Hepatocyte (in vitro differentiated cells): ENCODE measurements at regions not wholly inside any gene's neighbourhood (a gene's known extent, or its start where the extent isn't known, plus 50 kb on each side); places are given as distances from the start of the nearest gene placed in this dataset.

ENCODE experiments used
- DNase-seq: peaks from one replicate; pipeline ENCODE4 v3.0.0-alpha.2; 2016; ENCODE audit warnings: low spot score
- H2AFZ ChIP-seq: fragments of 200-600 bp; sonication (generic); 2 replicates; pipeline ENCODE4 v1.6.0; 2016; ENCODE audit warnings: antibody characterized with exemption, mild to moderate bottlenecking
- H3K27ac ChIP-seq: fragments of 200-600 bp; sonication (generic); 2 replicates; pipeline ENCODE4 v1.5.1; 2016; ENCODE audit warnings: mild to moderate bottlenecking
- H3K27me3 ChIP-seq: fragments of 200-600 bp; sonication (generic); 2 replicates; pipeline ENCODE4 v1.6.1; 2016
- H3K36me3 ChIP-seq: fragments of 200-600 bp; sonication (generic); replicated peaks from 2 replicates; pipeline ENCODE4 v1.5.1; 2016; ENCODE audit warnings: low read depth; ENCODE audit not compliant: insufficient read depth
- H3K4me1 ChIP-seq: fragments of 200-600 bp; sonication (generic); 2 replicates; pipeline ENCODE4 v1.5.1; 2016; ENCODE audit warnings: mild to moderate bottlenecking, moderate library complexity; ENCODE audit not compliant: insufficient read depth
- H3K4me2 ChIP-seq: fragments of 200-600 bp; sonication (generic); 2 replicates; pipeline ENCODE4 v1.6.0; 2016
- H3K4me3 ChIP-seq: fragments of 200-600 bp; sonication (generic); 2 replicates; pipeline ENCODE4 v1.5.1; 2016; ENCODE audit warnings: mild to moderate bottlenecking
- H3K79me2 ChIP-seq: fragments of 200-600 bp; sonication (generic); 2 replicates; pipeline ENCODE4 v1.6.0; 2017; ENCODE audit warnings: mild to moderate bottlenecking
- H3K9me2 ChIP-seq: fragments of 200-600 bp; sonication (generic); replicated peaks from 2 replicates; pipeline ENCODE4 v1.6.0; 2017; ENCODE audit warnings: mild to moderate bottlenecking; ENCODE audit not compliant: insufficient read depth
- H3K9me3 ChIP-seq: fragments of 200-600 bp; sonication (generic); 2 replicates; pipeline ENCODE4 v1.5.1; 2016; ENCODE audit warnings: low read depth, mild to moderate bottlenecking
- H4K20me1 ChIP-seq: fragments of 200-600 bp; sonication (generic); 2 replicates; pipeline ENCODE4 v1.6.0; 2016; ENCODE audit warnings: mild to moderate bottlenecking; ENCODE audit not compliant: insufficient read depth, poor library complexity, severe bottlenecking
- EZH2 ChIP-seq: fragments of 200-600 bp; sonication (generic); IDR thresholded peaks from 2 replicates; pipeline ENCODE4 v1.6.1; 2016; ENCODE audit warnings: antibody characterized with exemption, mild to moderate bottlenecking, borderline replicate concordance
- EZH2phosphoT487 ChIP-seq: fragments of 200-600 bp; sonication (generic); IDR thresholded peaks from one replicate; pipeline ENCODE4 v1.6.1; 2018; ENCODE audit warnings: antibody characterized with exemption, mild to moderate bottlenecking, low read depth, moderate library complexity; ENCODE audit not compliant: unreplicated experiment, severe bottlenecking
- WGBS: methylation state at CpG from one replicate; pipeline ENCODE4 v1.1.6; 2016; ENCODE audit warnings: low lambda C conversion rate; ENCODE audit errors: missing lambda C conversion rate; 5-methylcytosine and 5-hydroxymethylcytosine counted together
- TF ChIP-seq, protein P1 (sequence below): fragments of 200-600 bp; sonication (generic); IDR thresholded peaks from 2 replicates; pipeline ENCODE4 v1.5.1; 2016; ENCODE audit warnings: antibody characterized with exemption, mild to moderate bottlenecking; ENCODE audit not compliant: poor library complexity

DNA sequence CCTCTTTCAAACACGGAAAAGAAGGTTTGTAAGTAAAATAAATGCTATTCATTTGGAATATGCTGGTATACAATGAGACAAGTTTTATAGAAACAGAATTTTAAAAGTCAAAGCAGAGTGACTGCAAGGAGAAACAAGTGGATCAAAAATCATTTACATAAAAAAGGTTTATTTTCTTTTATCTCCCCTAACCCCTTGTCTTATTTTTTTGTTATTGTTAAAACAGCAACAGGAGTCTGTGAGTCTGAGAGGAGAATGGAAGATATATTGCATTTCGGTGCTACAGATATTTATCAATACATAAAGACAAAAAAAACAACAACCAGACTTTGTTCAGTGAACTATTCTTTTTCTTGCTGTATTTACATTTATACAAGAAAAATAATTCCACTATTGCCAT is 1116.4 kb downstream of the OTOL1 start:
- Histone ChIP-seq H4K20me1 (no peaks in the 10 kb centered on the region), H3K79me2 (no peaks in the 10 kb centered on the region), H3K9me2 (no peaks in the 10 kb centered on the region), H3K27me3 (no peaks in the 10 kb centered on the region), H3K4me3 (no peak overlapping the region), H3K4me2 (no peak overlapping the region), H3K27ac (no peak overlapping the region), H2AFZ (no peak overlapping the region), H3K9me3 (no peaks in the 10 kb centered on the region), H3K36me3 (no peaks in the 10 kb centered on the region), H3K4me1 (no peaks in the 10 kb centered on the region)
- TF ChIP-seq EZH2phosphoT487 (no peak), EZH2 (no peak)
- TF ChIP-seq, protein P1, sequence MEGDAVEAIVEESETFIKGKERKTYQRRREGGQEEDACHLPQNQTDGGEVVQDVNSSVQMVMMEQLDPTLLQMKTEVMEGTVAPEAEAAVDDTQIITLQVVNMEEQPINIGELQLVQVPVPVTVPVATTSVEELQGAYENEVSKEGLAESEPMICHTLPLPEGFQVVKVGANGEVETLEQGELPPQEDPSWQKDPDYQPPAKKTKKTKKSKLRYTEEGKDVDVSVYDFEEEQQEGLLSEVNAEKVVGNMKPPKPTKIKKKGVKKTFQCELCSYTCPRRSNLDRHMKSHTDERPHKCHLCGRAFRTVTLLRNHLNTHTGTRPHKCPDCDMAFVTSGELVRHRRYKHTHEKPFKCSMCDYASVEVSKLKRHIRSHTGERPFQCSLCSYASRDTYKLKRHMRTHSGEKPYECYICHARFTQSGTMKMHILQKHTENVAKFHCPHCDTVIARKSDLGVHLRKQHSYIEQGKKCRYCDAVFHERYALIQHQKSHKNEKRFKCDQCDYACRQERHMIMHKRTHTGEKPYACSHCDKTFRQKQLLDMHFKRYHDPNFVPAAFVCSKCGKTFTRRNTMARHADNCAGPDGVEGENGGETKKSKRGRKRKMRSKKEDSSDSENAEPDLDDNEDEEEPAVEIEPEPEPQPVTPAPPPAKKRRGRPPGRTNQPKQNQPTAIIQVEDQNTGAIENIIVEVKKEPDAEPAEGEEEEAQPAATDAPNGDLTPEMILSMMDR: no peak
- DNase-seq: no peak
- 84% methylated on average over 2 of the region's 2 CpGs for WGBS

DNA sequence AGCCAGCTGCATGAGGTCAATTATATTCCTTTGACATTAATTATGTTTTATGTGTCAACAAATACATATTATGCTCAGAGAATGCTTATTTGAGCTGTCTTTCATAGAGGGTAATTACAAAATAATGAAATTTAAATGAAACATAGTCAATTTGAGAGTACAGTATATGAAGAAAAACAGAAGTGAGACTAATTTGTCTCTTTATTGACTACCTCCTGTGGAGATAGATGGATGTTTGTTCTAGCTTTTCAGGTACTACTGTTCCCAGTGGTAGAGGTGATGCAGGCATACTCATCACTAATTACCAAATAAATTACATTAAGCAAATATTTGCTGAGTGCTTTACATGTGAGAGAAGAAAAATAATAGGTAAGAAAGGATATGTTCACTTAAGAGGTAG is 1129.6 kb downstream of the OTOL1 start:
- Histone ChIP-seq H3K9me3 (no peaks in the 10 kb centered on the region), H3K9me2 (no peaks in the 10 kb centered on the region), H3K36me3 (no peaks in the 10 kb centered on the region), H2AFZ (no peak overlapping the region), H4K20me1 (no peaks in the 10 kb centered on the region), H3K27ac (no peak overlapping the region), H3K79me2 (no peaks in the 10 kb centered on the region), H3K27me3 (no peaks in the 10 kb centered on the region), H3K4me3 (no peak overlapping the region), H3K4me2 (no peak overlapping the region), H3K4me1 (no peaks in the 10 kb centered on the region)
- DNase-seq: no peak
- TF ChIP-seq EZH2phosphoT487 (no peak), EZH2 (no peak)
- TF ChIP-seq, protein P1: no peak

DNA sequence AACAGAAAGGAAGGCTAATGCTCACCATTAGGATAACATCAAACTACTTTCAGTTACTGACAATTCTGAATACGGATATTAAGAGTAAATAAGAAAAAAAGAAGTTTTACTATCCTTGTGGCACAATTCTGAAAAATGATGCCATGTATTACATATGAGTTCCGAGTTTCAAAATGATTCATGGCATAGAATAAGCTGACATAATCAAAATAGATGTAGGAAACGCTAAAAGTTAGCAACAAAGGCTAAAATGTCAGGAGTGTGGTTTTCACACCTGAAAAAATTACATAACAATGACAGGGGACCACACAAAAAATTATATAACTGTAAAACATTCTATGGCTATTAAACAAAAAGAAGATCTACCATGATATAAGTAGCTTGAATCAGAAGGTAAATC is 1131.9 kb downstream of the OTOL1 start:
- no peak overlapping the region for H2AFZ ChIP-seq
- DNase-seq: no peak

DNA sequence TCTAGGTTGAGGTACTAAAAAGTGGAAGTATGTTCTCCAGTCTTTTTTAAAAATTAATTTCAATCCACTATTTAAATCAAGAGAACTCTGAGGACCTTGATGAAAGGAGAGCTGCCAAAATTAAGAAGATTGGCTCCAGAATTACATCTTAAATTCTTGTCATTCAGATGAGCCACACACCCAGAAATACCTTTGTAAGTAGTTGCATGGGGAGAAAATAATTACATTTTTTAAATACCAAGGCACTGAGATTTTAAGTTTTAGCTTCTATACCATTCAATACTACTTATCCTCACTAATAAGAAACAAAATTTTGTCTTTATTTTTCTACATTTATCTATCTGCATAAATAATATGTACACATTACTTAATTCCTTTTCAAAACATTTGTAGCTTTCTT is 1132.8 kb downstream of the OTOL1 start:
- Histone ChIP-seq H3K79me2 (no peaks in the 10 kb centered on the region), H3K9me3 (no peaks in the 10 kb centered on the region), H3K4me3 (no peak overlapping the region), H3K4me2 (no peak overlapping the region), H3K4me1 (no peaks in the 10 kb centered on the region), H3K36me3 (no peaks in the 10 kb centered on the region), H3K9me2 (no peaks in the 10 kb centered on the region), H4K20me1 (no peaks in the 10 kb centered on the region), H2AFZ (no peak overlapping the region), H3K27ac (no peak overlapping the region), H3K27me3 (no peaks in the 10 kb centered on the region)
- no peak for DNase-seq
- TF ChIP-seq EZH2 (no peak), EZH2phosphoT487 (no peak)
- TF ChIP-seq, protein P1: no peak

More for the DNA sequence above, 1131.9 kb downstream of the OTOL1 start:
- Histone ChIP-seq H3K4me1 (no peaks in the 10 kb centered on the region), H3K27me3 (no peaks in the 10 kb centered on the region), H4K20me1 (no peaks in the 10 kb centered on the region), H3K9me3 (no peaks in the 10 kb centered on the region), H3K4me3 (no peak overlapping the region), H3K9me2 (no peaks in the 10 kb centered on the region), H3K36me3 (no peaks in the 10 kb centered on the region), H3K4me2 (no peak overlapping the region), H3K79me2 (no peaks in the 10 kb centered on the region), H3K27ac (no peak overlapping the region)
- TF ChIP-seq EZH2: no peak
- TF ChIP-seq, protein P1: no peak
- TF ChIP-seq EZH2phosphoT487: no peak
- 77% methylated on average over 3 of the region's 3 CpGs for WGBS
